SU-DHL-6 (cell line): ENCODE measurements at regions not wholly inside any gene's neighbourhood (a gene's known extent, or its start where the extent isn't known, plus 50 kb on each side); places are given as distances from the start of the nearest gene placed in this dataset.

Experiments
- EZH2phosphoT487 ChIP-seq: fragments of 200-600 bp; sonication (generic), shearing (Covaris generic); conservative IDR thresholded peaks from 2 replicates; pipeline ENCODE4 v1.6.1; 2018; ENCODE audit warnings: mild to moderate bottlenecking, antibody characterized with exemption, low read length, moderate library complexity, mixed read lengths
- TF ChIP-seq, protein P1 (sequence below): fragments of 200-600 bp; sonication (generic); IDR thresholded peaks from one replicate; pipeline ENCODE4 v1.5.1; 2017; ENCODE audit warnings: antibody characterized with exemption, mild to moderate bottlenecking, low read length, moderate library complexity; ENCODE audit not compliant: insufficient read depth, poor library complexity, severe bottlenecking

- TF ChIP-seq, protein P1, sequence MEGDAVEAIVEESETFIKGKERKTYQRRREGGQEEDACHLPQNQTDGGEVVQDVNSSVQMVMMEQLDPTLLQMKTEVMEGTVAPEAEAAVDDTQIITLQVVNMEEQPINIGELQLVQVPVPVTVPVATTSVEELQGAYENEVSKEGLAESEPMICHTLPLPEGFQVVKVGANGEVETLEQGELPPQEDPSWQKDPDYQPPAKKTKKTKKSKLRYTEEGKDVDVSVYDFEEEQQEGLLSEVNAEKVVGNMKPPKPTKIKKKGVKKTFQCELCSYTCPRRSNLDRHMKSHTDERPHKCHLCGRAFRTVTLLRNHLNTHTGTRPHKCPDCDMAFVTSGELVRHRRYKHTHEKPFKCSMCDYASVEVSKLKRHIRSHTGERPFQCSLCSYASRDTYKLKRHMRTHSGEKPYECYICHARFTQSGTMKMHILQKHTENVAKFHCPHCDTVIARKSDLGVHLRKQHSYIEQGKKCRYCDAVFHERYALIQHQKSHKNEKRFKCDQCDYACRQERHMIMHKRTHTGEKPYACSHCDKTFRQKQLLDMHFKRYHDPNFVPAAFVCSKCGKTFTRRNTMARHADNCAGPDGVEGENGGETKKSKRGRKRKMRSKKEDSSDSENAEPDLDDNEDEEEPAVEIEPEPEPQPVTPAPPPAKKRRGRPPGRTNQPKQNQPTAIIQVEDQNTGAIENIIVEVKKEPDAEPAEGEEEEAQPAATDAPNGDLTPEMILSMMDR: no peak
- TF ChIP-seq EZH2phosphoT487: no peak
These were observed 87.6 kb upstream of the CIBAR2 start for GRCh38 chr16:85199880-85200279.
